Keratinocyte (primary cell): ENCODE measurements at regions not wholly inside any gene's neighbourhood (a gene's known extent, or its start where the extent isn't known, plus 50 kb on each side); places are given as distances from the start of the nearest gene placed in this dataset.

ENCODE experiments used
- DNase-seq: peaks from one replicate; pipeline ENCODE4 v3.0.0-alpha.2; 2011; ENCODE audit warnings: low read depth, missing footprints, low spot score
- FAIRE-seq: peaks from 2 replicates; lab custom pipeline; 2011; peaks lifted over from hg19 to GRCh38; lab: Jason Lieb, UNC
- H2AFZ ChIP-seq: 2 replicates; pipeline ENCODE4 v1.6.0; 2012; ENCODE audit warnings: low read length, control low read depth, inconsistent platforms; ENCODE audit not compliant: control insufficient read depth
- H3K27ac ChIP-seq: 2 replicates; pipeline ENCODE4 v1.5.1; 2011; ENCODE audit warnings: low read length; ENCODE audit not compliant: control insufficient read depth, insufficient read depth
- H3K27me3 ChIP-seq: 3 replicates; pipeline ENCODE4 v1.6.0; 2011; ENCODE audit warnings: low read length; ENCODE audit not compliant: control insufficient read depth, insufficient read depth; ENCODE audit errors: extremely low read depth
- H3K36me3 ChIP-seq, 2 experiments: 2 replicates in 1 of 2; 3 replicates in 1 of 2; pipeline ENCODE4 v1.5.1; 2011; ENCODE audit warnings: low read length in 2 of 2, mild to moderate bottlenecking in 1 of 2; ENCODE audit not compliant: control insufficient read depth in 2 of 2, insufficient read depth in 2 of 2; ENCODE audit errors: extremely low read depth in 1 of 2
- H3K4me1 ChIP-seq: 3 replicates; pipeline ENCODE4 v1.5.1; 2011; ENCODE audit warnings: low read length; ENCODE audit not compliant: control insufficient read depth, insufficient read depth; ENCODE audit errors: extremely low read depth
- H3K4me2 ChIP-seq: 3 replicates; pipeline ENCODE4 v1.6.0; 2011; ENCODE audit warnings: low read depth, low read length; ENCODE audit not compliant: control insufficient read depth, insufficient read depth; ENCODE audit errors: extremely low read depth
- H3K4me3 ChIP-seq, 3 experiments: fragments of 200-600 bp in 1 of 3; sonication (generic) in 1 of 3; 2 replicates in 2 of 3; 3 replicates in 1 of 3; pipeline ENCODE4 v1.5.1; 2011 to 2016; ENCODE audit warnings: low read length in 3 of 3, mild to moderate bottlenecking in 3 of 3, control low read depth in 2 of 3, inconsistent platforms in 1 of 3, low read depth in 1 of 3, mixed read lengths in 1 of 3, mixed run types in 1 of 3, moderate library complexity in 1 of 3; ENCODE audit not compliant: control insufficient read depth in 2 of 3, insufficient read depth in 2 of 3; ENCODE audit errors: extremely low read depth in 1 of 3
- H3K79me2 ChIP-seq: 2 replicates; pipeline ENCODE4 v1.6.0; 2012; ENCODE audit warnings: low read length; ENCODE audit not compliant: control insufficient read depth, insufficient read depth
- H3K9ac ChIP-seq: 3 replicates; pipeline ENCODE4 v1.6.0; 2011; ENCODE audit warnings: low read length; ENCODE audit not compliant: control insufficient read depth, insufficient read depth; ENCODE audit errors: extremely low read depth
- H3K9me1 ChIP-seq: 3 replicates; pipeline ENCODE4 v1.6.0; 2011; ENCODE audit warnings: low read length; ENCODE audit not compliant: control insufficient read depth, insufficient read depth; ENCODE audit errors: extremely low read depth
- H3K9me3 ChIP-seq: 2 replicates; pipeline ENCODE4 v1.5.1; 2012; ENCODE audit warnings: low read depth, low read length; ENCODE audit not compliant: control insufficient read depth
- H4K20me1 ChIP-seq: 3 replicates; pipeline ENCODE4 v1.6.0; 2011; ENCODE audit warnings: low read length; ENCODE audit not compliant: control insufficient read depth, insufficient read depth; ENCODE audit errors: extremely low read depth
- CTCF ChIP-seq, 3 experiments: IDR thresholded peaks in 1 of 3; conservative IDR thresholded peaks in 1 of 3; optimal IDR thresholded peaks in 1 of 3; 2 replicates in 2 of 3; 3 replicates in 1 of 3; pipeline versions ENCODE3 to v1.5.1; 2011; ENCODE audit warnings: low read length in 3 of 3, mild to moderate bottlenecking in 3 of 3, moderate library complexity in 2 of 3, control low read depth in 1 of 3, inconsistent platforms in 1 of 3; ENCODE audit not compliant: insufficient read depth in 2 of 3; ENCODE audit errors: extremely low read depth in 1 of 3
- EZH2 ChIP-seq: IDR thresholded peaks from one replicate; pipeline ENCODE4 v1.6.1; 2012; ENCODE audit warnings: inconsistent platforms, mild to moderate bottlenecking, low read length, moderate library complexity
- dilution Hi-C: fragments of 300-500 bp; cut with MboI; formaldehyde crosslinking; loops from one replicate; pipeline ENCODE4 v1.7.0; 2020; ENCODE audit warnings: low sequenced_read_pairs; ENCODE audit not compliant: extremely low pct_ligation_motif_present

DNA sequence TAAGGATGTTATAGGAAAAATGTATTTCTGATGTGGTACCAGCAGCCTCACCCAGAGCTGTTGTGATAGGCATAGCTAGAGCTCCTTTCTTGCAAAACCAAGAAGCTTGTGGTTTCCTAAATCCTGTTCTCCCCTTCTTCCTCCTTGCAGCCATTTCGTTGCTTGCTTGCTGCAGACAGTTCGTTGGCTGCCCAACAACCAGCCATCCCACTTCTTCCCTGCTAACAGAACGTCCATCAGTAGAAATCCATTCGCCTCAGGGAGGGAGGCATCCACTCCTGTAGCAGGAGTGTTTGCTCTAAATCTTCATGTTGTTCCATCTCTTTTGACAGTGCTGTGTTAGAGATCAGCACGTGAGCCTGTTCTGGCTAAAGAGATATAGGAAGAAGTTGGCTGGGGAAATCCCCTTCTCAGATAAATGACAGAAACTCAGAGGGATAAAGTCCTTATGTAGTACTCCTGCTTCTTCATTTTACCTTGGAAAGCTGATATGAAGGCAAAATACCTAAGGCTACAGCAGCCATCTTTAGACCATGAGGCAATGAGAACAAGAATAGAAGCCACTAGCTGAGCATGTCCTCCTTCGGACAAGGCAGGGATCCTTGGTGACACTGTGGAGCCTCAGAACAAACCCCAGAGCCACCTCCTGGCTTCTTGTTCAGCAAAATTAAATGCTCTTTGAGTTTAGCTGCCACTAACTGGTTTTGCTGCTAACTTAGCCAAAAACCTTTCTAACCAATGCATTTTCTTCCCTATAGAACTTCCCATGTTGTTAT is 68.4 kb upstream of the RELL1 start:
- dilution Hi-C loops = no loop called here
- H2AFZ ChIP-seq = peak overlapping the region; percentile 54
- no peaks in the 10 kb centered on the region for H4K20me1 ChIP-seq
- no peaks in the 10 kb centered on the region for H3K79me2 ChIP-seq
- no peaks in the 10 kb centered on the region for H3K9me1 ChIP-seq
- H3K27me3 ChIP-seq = peaks cover 2% of the 10 kb centered on the region
- TF ChIP-seq EZH2 = no peak
- no peak for TF ChIP-seq CTCF (optimal IDR thresholded peaks at IDR 0.05 in 1 of 3, IDR thresholded peaks at IDR 0.05 in 1 of 3, conservative IDR thresholded peaks at IDR 0.05 in 1 of 3; ENCODE audit: extremely low read depth in 1 of 3, insufficient read depth in 2 of 3, low read length in 3 of 3)
- no peak overlapping the region for H3K4me3 ChIP-seq
- H3K36me3 ChIP-seq = no peaks in the 10 kb centered on the region
- peaks cover 16% of the 10 kb centered on the region for H3K4me1 ChIP-seq
- DNase-seq (no peak), FAIRE-seq (no peak)
- no peak overlapping the region for H3K9ac ChIP-seq
- no peak overlapping the region for H3K4me2 ChIP-seq
- H3K27ac ChIP-seq = no peak overlapping the region
- no peaks in the 10 kb centered on the region for H3K9me3 ChIP-seq

GRCh38 chr4:37749398-37749988 is 63.3 kb upstream of the RELL1 start:
- no peaks in the 10 kb centered on the region for H3K36me3 ChIP-seq
- no peaks in the 10 kb centered on the region for H3K79me2 ChIP-seq
- no peak overlapping the region for H3K9ac ChIP-seq
- H3K4me2 ChIP-seq = no peak overlapping the region
- H4K20me1 ChIP-seq = no peaks in the 10 kb centered on the region
- no peak overlapping the region for H3K4me3 ChIP-seq
- H3K27me3 ChIP-seq = peaks cover 2% of the 10 kb centered on the region
- no peaks in the 10 kb centered on the region for H3K4me1 ChIP-seq
- H3K9me1 ChIP-seq = no peaks in the 10 kb centered on the region
- no peak for FAIRE-seq
- H2AFZ ChIP-seq = no peak overlapping the region
- no peak overlapping the region for H3K27ac ChIP-seq
- TF ChIP-seq CTCF (optimal IDR thresholded peaks at IDR 0.05 in 1 of 3, IDR thresholded peaks at IDR 0.05 in 1 of 3, conservative IDR thresholded peaks at IDR 0.05 in 1 of 3; ENCODE audit: extremely low read depth in 1 of 3, insufficient read depth in 2 of 3, low read length in 3 of 3) (no peak), EZH2 (no peak)
- DNase-seq = no peak
- H3K9me3 ChIP-seq = no peaks in the 10 kb centered on the region
- dilution Hi-C loops = no loop called here
